ENCODE measurements at regions not wholly inside any gene's neighbourhood (a gene's known extent, or its start where the extent isn't known, plus 50 kb on each side); places are given as distances from the start of the nearest gene placed in this dataset.

DNA sequence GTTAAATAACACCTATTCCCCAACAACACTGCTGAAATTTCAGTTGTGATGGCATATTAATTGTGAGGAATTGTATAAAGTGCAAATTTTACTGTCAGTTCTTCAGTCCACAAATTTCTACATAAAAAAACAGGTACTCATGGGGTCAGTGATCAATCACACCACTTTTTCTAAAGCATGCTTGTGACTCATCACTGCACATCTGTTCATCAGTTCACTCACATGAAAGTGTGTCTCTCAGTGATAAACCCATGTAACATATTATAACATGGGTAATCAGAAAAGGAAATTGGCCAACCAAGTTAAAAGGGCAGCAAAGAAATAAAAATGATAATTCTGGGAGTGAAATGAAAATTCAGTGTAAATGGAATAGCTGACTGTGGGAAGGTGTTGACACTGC, 234.7 kb upstream of the FKBP1C start:
- ChIA-PET POLR2A (no interaction called here), CTCF (no interaction called here)
- Mint-ChIP-seq H3K36me3 (ENCODE audit: low read depth) (no peaks in the 10 kb centered on the region), H3K27ac (no peak overlapping the region), H3K9me3 (peaks cover 4% of the 10 kb centered on the region), H3K27me3 (no peaks in the 10 kb centered on the region), H3K4me1 (ENCODE audit: low read depth) (no peaks in the 10 kb centered on the region), H3K4me3 (no peak overlapping the region)
- intact Hi-C loops (cut with DNase I, micrococcal nuclease) = no loop called here
- no peaks in the 10 kb centered on the region for H3K27me3 ChIP-seq (ENCODE audit: control insufficient read depth in 1 of 2, insufficient read depth in 2 of 2, low read length in 2 of 2)
- no peaks in the 10 kb centered on the region for H3K36me3 ChIP-seq (ENCODE audit: insufficient read depth, low read length)
- H3K4me1 ChIP-seq (ENCODE audit: insufficient read depth, low read length) = no peaks in the 10 kb centered on the region
- no peaks in the 10 kb centered on the region for H3K9me3 ChIP-seq (ENCODE audit: control insufficient read depth in 1 of 2, insufficient read depth in 1 of 2, low read length in 2 of 2)
- ATAC-seq (ENCODE audit: poor library complexity) (no peak), DNase-seq (no peak)
- no peak overlapping the region for H3K4me3 ChIP-seq (ENCODE audit: low read length)
- TF ChIP-seq, protein P1, sequence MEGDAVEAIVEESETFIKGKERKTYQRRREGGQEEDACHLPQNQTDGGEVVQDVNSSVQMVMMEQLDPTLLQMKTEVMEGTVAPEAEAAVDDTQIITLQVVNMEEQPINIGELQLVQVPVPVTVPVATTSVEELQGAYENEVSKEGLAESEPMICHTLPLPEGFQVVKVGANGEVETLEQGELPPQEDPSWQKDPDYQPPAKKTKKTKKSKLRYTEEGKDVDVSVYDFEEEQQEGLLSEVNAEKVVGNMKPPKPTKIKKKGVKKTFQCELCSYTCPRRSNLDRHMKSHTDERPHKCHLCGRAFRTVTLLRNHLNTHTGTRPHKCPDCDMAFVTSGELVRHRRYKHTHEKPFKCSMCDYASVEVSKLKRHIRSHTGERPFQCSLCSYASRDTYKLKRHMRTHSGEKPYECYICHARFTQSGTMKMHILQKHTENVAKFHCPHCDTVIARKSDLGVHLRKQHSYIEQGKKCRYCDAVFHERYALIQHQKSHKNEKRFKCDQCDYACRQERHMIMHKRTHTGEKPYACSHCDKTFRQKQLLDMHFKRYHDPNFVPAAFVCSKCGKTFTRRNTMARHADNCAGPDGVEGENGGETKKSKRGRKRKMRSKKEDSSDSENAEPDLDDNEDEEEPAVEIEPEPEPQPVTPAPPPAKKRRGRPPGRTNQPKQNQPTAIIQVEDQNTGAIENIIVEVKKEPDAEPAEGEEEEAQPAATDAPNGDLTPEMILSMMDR (IDR thresholded peaks at IDR 0.05) = no peak
- no peak overlapping the region for H3K27ac ChIP-seq (ENCODE audit: low read depth in 1 of 2, low read length in 2 of 2)

DNA sequence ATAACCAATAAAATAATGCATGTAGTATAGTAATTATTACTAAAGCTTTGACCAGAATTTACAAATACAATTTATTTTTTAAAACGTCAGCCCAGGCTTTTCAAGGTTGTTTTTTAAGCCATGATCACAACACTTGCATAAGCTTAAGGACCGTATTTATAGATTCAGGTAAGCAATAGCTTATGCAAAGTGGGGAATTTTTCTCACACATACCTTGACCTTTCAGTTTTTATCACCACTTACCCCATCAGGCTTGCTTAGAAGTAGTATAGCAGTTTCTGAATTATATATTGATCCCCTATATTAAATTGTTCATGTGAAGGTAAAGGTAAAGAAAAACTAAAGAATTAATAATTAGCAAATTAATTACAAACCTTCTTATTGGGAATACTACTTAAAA, 232.3 kb upstream of the FKBP1C start:
- TF ChIP-seq, protein P1 (IDR thresholded peaks at IDR 0.05) = no peak
- no peaks in the 10 kb centered on the region for H3K27me3 ChIP-seq (ENCODE audit: control insufficient read depth in 1 of 2, insufficient read depth in 2 of 2, low read length in 2 of 2)
- POLR2A ChIA-PET = no interaction called here
- Mint-ChIP-seq H3K27me3 (no peaks in the 10 kb centered on the region), H3K4me1 (ENCODE audit: low read depth) (no peaks in the 10 kb centered on the region), H3K4me3 (no peak overlapping the region), H3K27ac (no peak overlapping the region), H3K9me3 (peaks cover 6% of the 10 kb centered on the region), H3K36me3 (ENCODE audit: low read depth) (no peaks in the 10 kb centered on the region)
- H3K27ac ChIP-seq (ENCODE audit: low read depth in 1 of 2, low read length in 2 of 2) = no peak overlapping the region
- ATAC-seq (ENCODE audit: poor library complexity) = no peak
- CTCF ChIA-PET = no interaction called here
- H3K4me3 ChIP-seq (ENCODE audit: low read length) = no peak overlapping the region
- H3K36me3 ChIP-seq (ENCODE audit: insufficient read depth, low read length) = no peaks in the 10 kb centered on the region
- no peaks in the 10 kb centered on the region for H3K4me1 ChIP-seq (ENCODE audit: insufficient read depth, low read length)
- H3K9me3 ChIP-seq (ENCODE audit: control insufficient read depth in 1 of 2, insufficient read depth in 1 of 2, low read length in 2 of 2) = no peaks in the 10 kb centered on the region
- DNase-seq = no peak
- intact Hi-C loops (cut with DNase I, micrococcal nuclease) = no loop called here

- H3K27ac Mint-ChIP-seq = no peak overlapping the region
- no peak overlapping the region for H3K4me3 Mint-ChIP-seq
- no peak overlapping the region for H3K4me3 ChIP-seq (ENCODE audit: low read length)
- H3K4me1 Mint-ChIP-seq (ENCODE audit: low read depth) = no peaks in the 10 kb centered on the region
- H3K27me3 Mint-ChIP-seq = no peaks in the 10 kb centered on the region
- DNase-seq = no peak
- intact Hi-C loops (cut with DNase I, micrococcal nuclease) = no loop called here
- H3K27ac ChIP-seq (ENCODE audit: low read depth in 1 of 2, low read length in 2 of 2) = no peak overlapping the region
- H3K27me3 ChIP-seq (ENCODE audit: control insufficient read depth in 1 of 2, insufficient read depth in 2 of 2, low read length in 2 of 2) = no peaks in the 10 kb centered on the region
- no peaks in the 10 kb centered on the region for H3K9me3 ChIP-seq (ENCODE audit: control insufficient read depth in 1 of 2, insufficient read depth in 1 of 2, low read length in 2 of 2)
- no peak for ATAC-seq (ENCODE audit: poor library complexity)
- H3K36me3 Mint-ChIP-seq (ENCODE audit: low read depth) = no peaks in the 10 kb centered on the region
- TF ChIP-seq, protein P1 (IDR thresholded peaks at IDR 0.05) = no peak
- CTCF ChIA-PET = no interaction called here
- no peaks in the 10 kb centered on the region for H3K4me1 ChIP-seq (ENCODE audit: insufficient read depth, low read length)
- H3K36me3 ChIP-seq (ENCODE audit: insufficient read depth, low read length) = no peaks in the 10 kb centered on the region
- POLR2A ChIA-PET = no interaction called here
- H3K9me3 Mint-ChIP-seq = peaks cover 6% of the 10 kb centered on the region
Measured at GRCh38 chr6:62980093-62980492, 231.2 kb upstream of the FKBP1C start.

All from CD4-positive, alpha-beta T cell (primary cell).